HG03521 (cell line): ENCODE measurements at regions not wholly inside any gene's neighbourhood (a gene's known extent, or its start where the extent isn't known, plus 50 kb on each side); places are given as distances from the start of the nearest gene placed in this dataset.
A peak's percentile ranks its signal among the peaks of the same experiment; 100 is the strongest.
"Not testable (repeated sequence)": the region's sequence is repeated elsewhere in the genome, so short reads cannot be mapped to it uniquely, and the experiment has no call there.

ENCODE experiments used
- ATAC-seq: cut with Tn5 transposase; IDR thresholded peaks from one replicate; pipeline ENCODE4 v1.9.1; 2021; ENCODE audit warnings: mild to moderate bottlenecking, moderate library complexity; ENCODE audit not compliant: unreplicated experiment

- not testable (repeated sequence) for ATAC-seq
Observed at GRCh38 chr6:71007298-71007697, 50.4 kb upstream of the B3GAT2 start.

GRCh38 chr6:71011871-71012371 is 55.1 kb upstream of the B3GAT2 start:
- no peak for ATAC-seq

- ATAC-seq = peak; percentile 70
Observed at GRCh38 chr6:71012866-71013469, 56.1 kb upstream of the B3GAT2 start.

GRCh38 chr6:71015392-71015791 is 58.5 kb upstream of the B3GAT2 start:
- ATAC-seq = no peak

- no peak for ATAC-seq
Observed at GRCh38 chr6:71028236-71028876, 71.5 kb upstream of the B3GAT2 start.

GRCh38 chr6:71028877-71029252 is 72.0 kb upstream of the B3GAT2 start:
- ATAC-seq = no peak

- no peak for ATAC-seq
Observed at GRCh38 chr6:71029555-71029954, 72.7 kb upstream of the B3GAT2 start.

GRCh38 chr6:71031912-71032311 is 75.1 kb upstream of the B3GAT2 start:
- ATAC-seq = no peak

- no peak for ATAC-seq
Observed at GRCh38 chr6:71033171-71033570, 76.3 kb upstream of the B3GAT2 start.

GRCh38 chr6:71033890-71034289 is 77.0 kb upstream of the B3GAT2 start:
- no peak for ATAC-seq

GRCh38 chr6:71034563-71035345 is 77.9 kb upstream of the B3GAT2 start:
- no peak for ATAC-seq

- no peak for ATAC-seq
Observed at GRCh38 chr6:71035871-71036270, 79.0 kb upstream of the B3GAT2 start.

GRCh38 chr6:71038711-71039344 is 82.0 kb upstream of the B3GAT2 start:
- ATAC-seq = no peak

GRCh38 chr6:71040043-71040442 is 83.2 kb upstream of the B3GAT2 start:
- no peak for ATAC-seq

GRCh38 chr6:71040841-71041240 is 84.0 kb upstream of the B3GAT2 start:
- ATAC-seq = no peak

GRCh38 chr6:71043902-71044301 is 87.0 kb upstream of the B3GAT2 start:
- ATAC-seq = no peak

- ATAC-seq = no peak
Observed at GRCh38 chr6:71044753-71045152, 87.9 kb upstream of the B3GAT2 start.

GRCh38 chr6:71045296-71045695 is 88.4 kb upstream of the B3GAT2 start:
- no peak for ATAC-seq

- no peak for ATAC-seq
Observed at GRCh38 chr6:71047417-71047816, 90.6 kb upstream of the B3GAT2 start.

- no peak for ATAC-seq
Observed at GRCh38 chr6:71048320-71049164, 91.7 kb upstream of the B3GAT2 start.
